GM12875 (cell line): ENCODE measurements at regions not wholly inside any gene's neighbourhood (a gene's known extent, or its start where the extent isn't known, plus 50 kb on each side); places are given as distances from the start of the nearest gene placed in this dataset.

Experiments
- H3K4me3 ChIP-seq: one replicate; pipeline ENCODE4 v1.5.1; 2011; ENCODE audit warnings: low read depth, low read length, control low read depth
- TF ChIP-seq, protein P1 (sequence below): IDR thresholded peaks from 2 replicates; pipeline ENCODE4 v1.5.1; 2011; ENCODE audit warnings: low read depth, mild to moderate bottlenecking, control low read depth, inconsistent platforms, low read length, moderate library complexity, borderline replicate concordance; ENCODE audit not compliant: insufficient read depth

DNA sequence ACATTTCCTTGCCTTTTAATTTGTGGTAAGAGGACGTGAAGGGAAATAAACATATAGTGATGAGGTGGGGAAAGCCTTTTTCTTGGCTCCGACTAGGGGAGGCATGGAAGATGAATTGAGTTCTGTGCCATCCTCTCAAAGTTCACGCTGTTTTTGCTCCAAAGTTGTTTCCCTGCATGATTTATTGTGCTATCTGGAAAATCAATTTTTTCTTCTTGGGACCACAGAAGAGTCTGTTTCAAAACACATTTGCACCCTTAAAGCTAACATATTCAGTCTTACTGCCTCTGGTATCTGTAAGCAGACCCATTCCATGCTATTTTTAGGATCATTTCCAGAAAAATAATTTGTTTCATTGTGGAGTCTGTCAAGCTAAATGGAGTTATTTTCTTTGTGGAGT, 57.6 kb upstream of the KCNG1 start:
- TF ChIP-seq, protein P1, sequence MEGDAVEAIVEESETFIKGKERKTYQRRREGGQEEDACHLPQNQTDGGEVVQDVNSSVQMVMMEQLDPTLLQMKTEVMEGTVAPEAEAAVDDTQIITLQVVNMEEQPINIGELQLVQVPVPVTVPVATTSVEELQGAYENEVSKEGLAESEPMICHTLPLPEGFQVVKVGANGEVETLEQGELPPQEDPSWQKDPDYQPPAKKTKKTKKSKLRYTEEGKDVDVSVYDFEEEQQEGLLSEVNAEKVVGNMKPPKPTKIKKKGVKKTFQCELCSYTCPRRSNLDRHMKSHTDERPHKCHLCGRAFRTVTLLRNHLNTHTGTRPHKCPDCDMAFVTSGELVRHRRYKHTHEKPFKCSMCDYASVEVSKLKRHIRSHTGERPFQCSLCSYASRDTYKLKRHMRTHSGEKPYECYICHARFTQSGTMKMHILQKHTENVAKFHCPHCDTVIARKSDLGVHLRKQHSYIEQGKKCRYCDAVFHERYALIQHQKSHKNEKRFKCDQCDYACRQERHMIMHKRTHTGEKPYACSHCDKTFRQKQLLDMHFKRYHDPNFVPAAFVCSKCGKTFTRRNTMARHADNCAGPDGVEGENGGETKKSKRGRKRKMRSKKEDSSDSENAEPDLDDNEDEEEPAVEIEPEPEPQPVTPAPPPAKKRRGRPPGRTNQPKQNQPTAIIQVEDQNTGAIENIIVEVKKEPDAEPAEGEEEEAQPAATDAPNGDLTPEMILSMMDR = no peak
- no peak overlapping the region for H3K4me3 ChIP-seq

DNA sequence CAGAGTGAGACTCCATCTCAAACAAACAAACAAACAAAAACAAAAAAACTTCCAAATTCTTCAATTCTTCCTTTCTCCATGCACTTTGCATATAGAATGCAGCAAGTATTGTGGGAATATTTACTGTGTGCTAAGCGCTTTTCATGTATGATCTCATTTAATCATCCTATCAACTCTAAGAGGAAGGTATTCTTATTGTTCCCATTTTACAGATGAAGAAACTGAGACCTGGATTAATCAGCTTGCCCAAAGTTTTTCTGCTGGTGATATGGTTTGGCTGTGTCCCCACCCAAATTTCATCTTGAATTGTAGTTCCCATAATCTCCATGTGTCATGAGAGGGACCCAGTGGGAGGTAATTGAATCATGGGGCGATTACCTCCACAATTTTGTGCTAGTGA, 56.6 kb upstream of the KCNG1 start:
- no peak overlapping the region for H3K4me3 ChIP-seq
- TF ChIP-seq, protein P1 = no peak

DNA sequence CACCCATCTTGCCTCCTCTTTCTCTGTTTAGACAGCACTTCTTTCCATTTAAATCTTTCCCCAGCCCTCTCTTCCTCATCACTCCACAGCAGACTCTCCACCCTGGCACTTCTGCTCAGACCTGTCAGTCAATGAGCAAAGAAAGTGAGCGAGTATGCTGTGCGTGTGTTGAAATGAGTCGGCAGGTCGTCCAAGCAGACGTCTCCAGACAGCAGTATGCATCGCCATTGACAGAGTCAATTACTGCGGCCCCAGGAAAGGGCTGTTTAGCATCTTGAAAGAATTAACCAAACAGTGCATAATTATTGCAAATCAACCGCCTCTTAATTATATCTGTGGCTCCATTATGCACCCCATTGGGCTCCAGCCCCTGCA, 54.8 kb upstream of the KCNG1 start:
- no peak overlapping the region for H3K4me3 ChIP-seq
- TF ChIP-seq, protein P1 = no peak

DNA sequence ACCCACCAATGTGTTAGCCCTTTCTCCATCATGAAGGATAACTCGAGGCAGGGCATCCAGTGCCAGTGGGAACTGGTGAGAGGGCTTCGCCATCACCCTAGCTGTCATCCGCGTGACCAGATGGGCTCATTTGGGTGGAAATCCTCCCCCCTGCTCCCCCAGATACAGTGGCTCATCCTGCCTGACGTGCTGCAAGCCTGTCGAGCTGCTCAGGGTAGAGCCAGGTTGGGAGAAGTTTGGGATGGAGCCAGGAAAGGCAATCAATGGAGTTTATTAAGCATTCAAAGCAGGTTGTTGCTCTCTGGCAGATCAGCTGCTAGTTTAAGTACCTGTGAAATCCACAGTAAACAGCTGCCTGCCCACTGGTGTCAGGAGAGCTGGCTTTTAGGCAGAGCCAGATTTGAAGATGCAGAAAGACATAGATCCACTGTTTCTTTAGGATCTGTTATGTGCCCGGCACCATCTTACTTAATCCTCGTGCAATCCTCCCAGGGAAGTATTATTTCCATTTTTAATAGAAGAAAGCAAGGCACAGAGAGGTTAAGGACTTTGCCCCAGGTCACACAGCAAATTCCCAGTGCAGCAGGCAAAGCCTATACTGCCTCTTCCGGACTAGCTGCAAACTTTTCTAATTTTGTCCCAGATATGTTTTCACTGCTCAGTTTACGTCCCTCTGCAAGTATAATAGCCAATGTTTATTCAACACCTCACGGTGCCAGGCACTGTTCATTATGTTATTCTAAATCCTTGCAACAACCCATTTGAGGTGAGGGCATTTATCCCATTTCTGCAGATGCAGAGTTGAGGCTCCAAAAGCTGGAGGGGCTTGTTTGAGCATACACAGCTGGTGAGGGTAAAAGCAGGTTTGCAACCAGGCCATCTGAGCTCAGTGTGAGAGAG, 54.1 kb upstream of the KCNG1 start:
- TF ChIP-seq, protein P1 = no peak
- H3K4me3 ChIP-seq = no peak overlapping the region

DNA sequence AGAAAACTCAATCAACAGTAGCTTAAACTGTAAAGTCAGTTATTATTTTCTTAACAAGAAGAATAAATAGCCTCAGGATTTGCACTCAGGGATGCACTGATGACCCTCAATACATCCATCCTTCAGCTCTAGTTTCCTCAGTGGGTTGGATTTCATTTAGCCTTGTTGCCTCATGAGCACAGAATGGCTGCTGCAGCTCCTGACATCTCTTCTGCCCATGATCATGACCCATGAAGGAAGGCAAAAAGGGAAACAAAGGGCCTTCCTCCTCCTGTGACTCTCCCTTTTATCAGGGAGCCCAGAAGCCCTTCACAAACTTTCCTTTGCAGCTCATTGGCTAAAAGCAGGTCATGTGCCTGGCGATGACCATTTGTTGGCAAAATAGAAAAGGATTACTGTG, 51.2 kb upstream of the KCNG1 start:
- H3K4me3 ChIP-seq = no peak overlapping the region
- TF ChIP-seq, protein P1 = no peak
